Type B pancreatic cell (in vitro differentiated cells): ENCODE measurements at regions not wholly inside any gene's neighbourhood (a gene's known extent, or its start where the extent isn't known, plus 50 kb on each side); places are given as distances from the start of the nearest gene placed in this dataset.

ENCODE experiments used
- DNase-seq: peaks from one replicate; pipeline ENCODE4 v3.0.0; 2021; ENCODE audit warnings: mixed read lengths; ENCODE audit not compliant: unreplicated experiment; ENCODE audit errors: extremely low spot score
- H3K27ac Mint-ChIP-seq: 2 replicates; pipeline ENCODE4 v1.8.0; 2021; ENCODE audit warnings: mild to moderate bottlenecking, mixed read lengths
- H3K27me3 Mint-ChIP-seq: 2 replicates; pipeline ENCODE4 v1.8.0; 2021; ENCODE audit warnings: mixed read lengths
- H3K36me3 Mint-ChIP-seq: 2 replicates; pipeline ENCODE4 v1.8.0; 2021; ENCODE audit warnings: mixed read lengths
- H3K4me1 Mint-ChIP-seq: one replicate; pipeline ENCODE4 v1.8.0; 2021; ENCODE audit warnings: mixed read lengths; ENCODE audit not compliant: unreplicated experiment
- H3K4me3 Mint-ChIP-seq: 2 replicates; pipeline ENCODE4 v1.8.0; 2021; ENCODE audit warnings: mild to moderate bottlenecking, mixed read lengths
- H3K9me3 Mint-ChIP-seq: 2 replicates; pipeline ENCODE4 v1.8.0; 2021; ENCODE audit warnings: mixed read lengths
- CTCF ChIP-seq: fragments of 200-600 bp; sonication (generic); conservative IDR thresholded peaks from 2 replicates; pipeline ENCODE4 v1.5.0; 2021; ENCODE audit warnings: antibody characterized with exemption, mild to moderate bottlenecking

- no peaks in the 10 kb centered on the region for H3K27me3 Mint-ChIP-seq
Measured at GRCh38 chr6:12593771-12594529, 122.6 kb upstream of the PHACTR1 start.

GRCh38 chr6:12594530-12594893 lies 122.1 kb upstream of the PHACTR1 start:
- DNase-seq, result no peak
- Mint-ChIP-seq H3K27ac (no peak overlapping the region), H3K4me3 (no peak overlapping the region), H3K4me1 (peaks cover 14% of the 10 kb centered on the region), H3K9me3 (no peaks in the 10 kb centered on the region), H3K27me3 (no peaks in the 10 kb centered on the region), H3K36me3 (no peaks in the 10 kb centered on the region)
- no peak for TF ChIP-seq CTCF

More at GRCh38 chr6:12593771-12594529, 122.6 kb upstream of the PHACTR1 start:
- H3K4me1 Mint-ChIP-seq, result peaks cover 14% of the 10 kb centered on the region
- no peak for TF ChIP-seq CTCF
- no peak for DNase-seq
- H3K4me3 Mint-ChIP-seq, result no peak overlapping the region
- no peaks in the 10 kb centered on the region for H3K9me3 Mint-ChIP-seq
- peak overlapping the region; percentile 29 for H3K27ac Mint-ChIP-seq
- H3K36me3 Mint-ChIP-seq, result no peaks in the 10 kb centered on the region

GRCh38 chr6:12595161-12595811 lies 121.3 kb upstream of the PHACTR1 start:
- H3K27ac Mint-ChIP-seq, result no peak overlapping the region

GRCh38 chr6:12596731-12597130 lies 119.8 kb upstream of the PHACTR1 start:
- Mint-ChIP-seq H3K36me3 (no peaks in the 10 kb centered on the region), H3K4me3 (no peak overlapping the region)
- no peak for DNase-seq

More at GRCh38 chr6:12595161-12595811, 121.3 kb upstream of the PHACTR1 start:
- Mint-ChIP-seq H3K9me3 (no peaks in the 10 kb centered on the region), H3K4me3 (no peak overlapping the region), H3K36me3 (no peaks in the 10 kb centered on the region), H3K27me3 (no peaks in the 10 kb centered on the region), H3K4me1 (peaks cover 14% of the 10 kb centered on the region)
- no peak for TF ChIP-seq CTCF
- DNase-seq, result no peak

GRCh38 chr6:12598919-12599318 lies 117.6 kb upstream of the PHACTR1 start:
- no peaks in the 10 kb centered on the region for H3K27me3 Mint-ChIP-seq
- peaks cover 28% of the 10 kb centered on the region for H3K4me1 Mint-ChIP-seq
- no peak overlapping the region for H3K27ac Mint-ChIP-seq
- no peak overlapping the region for H3K4me3 Mint-ChIP-seq
- no peaks in the 10 kb centered on the region for H3K36me3 Mint-ChIP-seq
- no peak for TF ChIP-seq CTCF
- no peak for DNase-seq
- no peaks in the 10 kb centered on the region for H3K9me3 Mint-ChIP-seq

More at GRCh38 chr6:12596731-12597130, 119.8 kb upstream of the PHACTR1 start:
- H3K9me3 Mint-ChIP-seq, result no peaks in the 10 kb centered on the region
- no peaks in the 10 kb centered on the region for H3K27me3 Mint-ChIP-seq
- no peak overlapping the region for H3K27ac Mint-ChIP-seq
- no peak for TF ChIP-seq CTCF
- peaks cover 15% of the 10 kb centered on the region for H3K4me1 Mint-ChIP-seq
